T-helper 17 cell (primary cell): ENCODE measurements at regions not wholly inside any gene's neighbourhood (a gene's known extent, or its start where the extent isn't known, plus 50 kb on each side); places are given as distances from the start of the nearest gene placed in this dataset.

ENCODE experiments used
- ATAC-seq: fragments of 150-1000 bp; cut with Tn5 transposase; 2 replicates; pipeline ENCODE4 v1.10.0; 2021; ENCODE audit warnings: mild to moderate bottlenecking, moderate library complexity
- DNase-seq, 3 donors: peaks; one replicate each; pipeline versions ENCODE4 v3.0.0 to v3.0.0-alpha.2; 2020 to 2021
- H3K9me3 ChIP-seq: one replicate; pipeline ENCODE4 v1.7.0; 2013; ENCODE audit warnings: low read length, mild to moderate bottlenecking; ENCODE audit not compliant: control insufficient read depth, poor library complexity, severe bottlenecking
- H3K27ac Mint-ChIP-seq: one replicate; pipeline ENCODE4 v1.8.0; 2022; ENCODE audit warnings: mild to moderate bottlenecking, moderate library complexity, mixed read lengths
- H3K27me3 Mint-ChIP-seq: one replicate; pipeline ENCODE4 v1.8.0; 2022; ENCODE audit warnings: mixed read lengths
- H3K36me3 Mint-ChIP-seq: one replicate; pipeline ENCODE4 v1.8.0; 2022; ENCODE audit warnings: low read depth, mixed read lengths
- H3K4me1 Mint-ChIP-seq: one replicate; pipeline ENCODE4 v1.8.0; 2022; ENCODE audit warnings: mild to moderate bottlenecking, mixed read lengths
- H3K4me3 Mint-ChIP-seq: one replicate; pipeline ENCODE4 v1.8.0; 2022; ENCODE audit warnings: mild to moderate bottlenecking, moderate library complexity, mixed read lengths

- Mint-ChIP-seq H3K27ac (no peak overlapping the region), H3K4me3 (no peak overlapping the region), H3K4me1 (no peaks in the 10 kb centered on the region), H3K27me3 (peaks cover 25% of the 10 kb centered on the region), H3K36me3 (no peaks in the 10 kb centered on the region)
- DNase-seq (no peak), ATAC-seq (no peak)
- H3K9me3 ChIP-seq = no peaks in the 10 kb centered on the region
These were observed 53.0 kb upstream of the KRR1 start for GRCh38 chr12:75564398-75564797.

- DNase-seq (no peak), ATAC-seq (no peak)
- H3K4me3 Mint-ChIP-seq = no peak overlapping the region
- H3K9me3 ChIP-seq = no peaks in the 10 kb centered on the region
- no peaks in the 10 kb centered on the region for H3K36me3 Mint-ChIP-seq
- peaks cover 30% of the 10 kb centered on the region for H3K27me3 Mint-ChIP-seq
- H3K4me1 Mint-ChIP-seq = no peaks in the 10 kb centered on the region
- no peak overlapping the region for H3K27ac Mint-ChIP-seq
These were observed 51.9 kb upstream of the KRR1 start for GRCh38 chr12:75563351-75563750.

GRCh38 chr12:75561921-75562320 lies 50.5 kb upstream of the KRR1 start:
- Mint-ChIP-seq H3K27me3 (peaks cover 37% of the 10 kb centered on the region), H3K4me1 (no peaks in the 10 kb centered on the region), H3K27ac (no peak overlapping the region), H3K36me3 (no peaks in the 10 kb centered on the region), H3K4me3 (no peak overlapping the region)
- no peaks in the 10 kb centered on the region for H3K9me3 ChIP-seq
- DNase-seq = no peak
- no peak for ATAC-seq
